GM12878 (cell line): ENCODE measurements at regions not wholly inside any gene's neighbourhood (a gene's known extent, or its start where the extent isn't known, plus 50 kb on each side); places are given as distances from the start of the nearest gene placed in this dataset.

Experiments used
- ATAC-seq: fragments of 200-7000 bp; cut with Tn5 transposase; 3 replicates; pipeline ENCODE4 v1.9.1; 2020; ENCODE audit warnings: mild to moderate bottlenecking, moderate library complexity
- BruUV-seq: library from RNA; stranded (reverse); fragments of 400-500 nt; replicated peaks from 2 replicates; lab custom pipeline; 2021; lab: Mats Ljungman, UMichigan
- CTCF ChIA-PET: fragments of 300-600 bp; sonication (Branson Sonifier 250); formaldehyde crosslinking; extraction: SDS; loops from one replicate; lab custom pipeline; 2021; ENCODE audit warnings: inconsistent platforms; lab: Yijun Ruan, JAX
- POLR2A ChIA-PET: fragments of 350-600 bp; formaldehyde crosslinking; extraction: SDS; loops from one replicate; lab custom pipeline; 2021; ENCODE audit warnings: inconsistent platforms; lab: Charles Lee
- RAD21 ChIA-PET: fragments of 300-600 bp; sonication (Branson Sonifier 250); formaldehyde crosslinking; loops from one replicate; lab custom pipeline; 2023; ENCODE audit warnings: antibody characterized with exemption; ENCODE audit not compliant: unreplicated experiment; lab: Charles Lee
- SMC1A ChIA-PET: fragments of 300-600 bp; sonication (Branson Sonifier 250); formaldehyde crosslinking; loops from one replicate; lab custom pipeline; 2023; ENCODE audit not compliant: unreplicated experiment, uncharacterized antibody; lab: Charles Lee
- DNase-seq: peaks from one replicate; pipeline ENCODE4 v3.0.0-alpha.2; 2011; ENCODE audit warnings: low read depth, low spot score
- FAIRE-seq: peaks from 3 replicates; lab custom pipeline; 2011; peaks lifted over from hg19 to GRCh38; lab: Jason Lieb, UNC
- H2AFZ ChIP-seq: 2 replicates; pipeline ENCODE4 v1.6.0; 2011; ENCODE audit warnings: low read depth, low read length, control low read depth; ENCODE audit not compliant: control insufficient read depth
- H3K27ac ChIP-seq: 2 replicates; pipeline ENCODE4 v1.5.1; 2011; ENCODE audit warnings: control low read depth; ENCODE audit not compliant: control insufficient read depth, insufficient read depth
- H3K27me3 ChIP-seq, 2 experiments: replicated peaks in 1 of 2; 2 replicates each; pipeline versions ENCODE4 v1.6.0 to v1.6.1; 2011; ENCODE audit warnings: low read length in 1 of 2; ENCODE audit not compliant: control insufficient read depth in 2 of 2, insufficient read depth in 2 of 2
- H3K36me3 ChIP-seq, 2 experiments: 2 replicates each; pipeline ENCODE4 v1.5.1; 2011; ENCODE audit warnings: low read length in 1 of 2; ENCODE audit not compliant: control insufficient read depth in 2 of 2, insufficient read depth in 2 of 2
- H3K4me1 ChIP-seq: 2 replicates; pipeline ENCODE4 v1.6.1; 2011; ENCODE audit warnings: mild to moderate bottlenecking, low read length, moderate library complexity, mixed read lengths; ENCODE audit not compliant: control insufficient read depth, insufficient read depth
- H3K4me2 ChIP-seq: 2 replicates; pipeline ENCODE4 v1.6.0; 2011; ENCODE audit warnings: control low read depth; ENCODE audit not compliant: control insufficient read depth, insufficient read depth
- H3K4me3 ChIP-seq: fragments of 200-600 bp; sonication (generic); 2 replicates; pipeline ENCODE4 v1.5.1; 2016
- H3K79me2 ChIP-seq: 2 replicates; pipeline ENCODE4 v1.6.0; 2011; ENCODE audit warnings: low read length; ENCODE audit not compliant: control insufficient read depth, insufficient read depth
- H3K9ac ChIP-seq: 2 replicates; pipeline ENCODE4 v1.8.0; 2011; ENCODE audit warnings: low read length, control low read depth, mixed read lengths; ENCODE audit not compliant: control insufficient read depth, insufficient read depth
- H3K9me3 ChIP-seq: replicated peaks from 3 replicates; pipeline ENCODE4 v1.5.1; 2011; ENCODE audit warnings: mild to moderate bottlenecking, low read length; ENCODE audit not compliant: control insufficient read depth, insufficient read depth
- H4K20me1 ChIP-seq: 2 replicates; pipeline ENCODE4 v1.6.0; 2011; ENCODE audit not compliant: control insufficient read depth, insufficient read depth
- ATF7 ChIP-seq: fragments of 450-650 bp; IDR thresholded peaks from 2 replicates; pipeline ENCODE4 v1.6.1; 2016; ENCODE audit warnings: low read depth, mild to moderate bottlenecking
- ETV6 ChIP-seq, 2 experiments: fragments of 450-650 bp in 1 of 2; IDR thresholded peaks in 1 of 2; conservative IDR thresholded peaks in 1 of 2; 2 replicates each; pipeline ENCODE4 v1.6.1; 2014; ENCODE audit warnings: antibody characterized with exemption in 1 of 2, borderline replicate concordance in 1 of 2, low read depth in 1 of 2, mild to moderate bottlenecking in 1 of 2, moderate library complexity in 1 of 2
- JUNB ChIP-seq: IDR thresholded peaks from 2 replicates; pipeline ENCODE4 v1.6.1; 2016; ENCODE audit warnings: antibody characterized with exemption, mild to moderate bottlenecking
- NR2C2 ChIP-seq: IDR thresholded peaks from 2 replicates; pipeline ENCODE4 v1.6.1; 2011; ENCODE audit warnings: borderline replicate concordance, low read depth; ENCODE audit not compliant: control insufficient read depth, insufficient read length
- PAX8 ChIP-seq: fragments of 450-650 bp; IDR thresholded peaks from 2 replicates; pipeline ENCODE4 v1.6.1; 2017; ENCODE audit warnings: mild to moderate bottlenecking, moderate library complexity
- RAD21 ChIP-seq: IDR thresholded peaks from 2 replicates; pipeline ENCODE4 v1.6.1; 2011; ENCODE audit warnings: mild to moderate bottlenecking, low read depth, low read length, moderate library complexity; ENCODE audit not compliant: insufficient read depth
- SMC3 ChIP-seq: IDR thresholded peaks from 2 replicates; pipeline ENCODE4 v1.6.1; 2011; ENCODE audit warnings: low read length, improper control_type of control experiment, borderline replicate concordance
- TBL1XR1 ChIP-seq: IDR thresholded peaks from 2 replicates; pipeline ENCODE4 v1.6.1; 2012; ENCODE audit warnings: low read depth, low read length, improper control_type of control experiment
- whole genome bisulfite sequencing: methylation state at CpG from one replicate; pipeline ENCODE4 v1.1.6; 2016; ENCODE audit warnings: low lambda C conversion rate; ENCODE audit not compliant: insufficient replicate concordance, insufficient coverage; ENCODE audit errors: missing lambda C conversion rate; 5-methylcytosine and 5-hydroxymethylcytosine counted together
- in situ Hi-C: fragments of 300-500 bp; cut with MboI; formaldehyde crosslinking; loops from 9 replicates; pipeline ENCODE4 v1.14.3; 2018; ENCODE audit warnings: mixed read lengths
- intact Hi-C: fragments of 100-400 bp; cut with micrococcal nuclease; formaldehyde crosslinking; loops from one replicate; pipeline ENCODE4 v1.14.2; 2022; ENCODE audit not compliant: unreplicated experiment
- TF ChIP-seq, protein P1 (sequence below), 3 experiments: IDR thresholded peaks in 2 of 3; conservative IDR thresholded peaks in 1 of 3; 2 replicates each; pipeline ENCODE4 v1.5.1; 2011; ENCODE audit warnings: low read depth in 3 of 3, low read length in 3 of 3, mild to moderate bottlenecking in 3 of 3, control low read depth in 2 of 3, moderate library complexity in 2 of 3, inconsistent platforms in 1 of 3, mixed read lengths in 1 of 3; ENCODE audit not compliant: control insufficient read depth in 2 of 3, insufficient read depth in 1 of 3; ENCODE audit errors: extremely low read depth in 1 of 3
- TF ChIP-seq, protein P2 (sequence below): fragments of 450-650 bp; IDR thresholded peaks from 2 replicates; pipeline ENCODE4 v1.6.1; 2017; ENCODE audit warnings: mild to moderate bottlenecking, moderate library complexity
- TF ChIP-seq, protein P3 (sequence below): IDR thresholded peaks from 2 replicates; pipeline ENCODE4 v1.6.1; 2011; ENCODE audit warnings: borderline replicate concordance, low read depth, mild to moderate bottlenecking, moderate library complexity, low read length; ENCODE audit not compliant: insufficient read depth, poor library complexity, severe bottlenecking
- TF ChIP-seq, protein P4 (sequence below): IDR thresholded peaks from 2 replicates; pipeline ENCODE4 v1.6.1; 2011; ENCODE audit warnings: low read depth, mild to moderate bottlenecking, low read length, moderate library complexity, borderline replicate concordance; ENCODE audit errors: extremely low read depth

DNA sequence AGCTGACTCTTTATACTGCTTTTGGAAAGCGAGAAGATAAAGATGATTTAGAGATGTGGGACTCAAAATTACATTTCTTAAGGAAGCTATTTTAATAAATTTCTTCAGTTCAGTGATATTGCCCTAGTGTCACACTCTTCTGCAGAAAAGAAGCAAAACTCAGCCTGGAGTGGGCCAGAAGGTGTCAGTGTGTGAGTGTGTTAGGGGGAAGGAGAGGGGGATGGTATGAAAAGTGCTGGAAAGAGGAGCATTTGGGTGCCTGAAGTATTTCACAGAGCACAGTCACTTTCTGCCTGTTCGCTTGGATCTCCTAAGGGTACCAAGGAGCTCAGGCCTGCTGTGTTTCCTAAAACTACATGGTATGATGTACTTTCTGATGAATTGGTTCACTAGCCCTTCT lies 84.5 kb upstream of the FRY start:
- H3K27me3 ChIP-seq, result no peaks in the 10 kb centered on the region
- ChIA-PET SMC1A (interaction anchor here (0.6 to 2.0 kb wide), 9 partner anchors 12 to 635 kb away, joined by 3 to 9 read pairs (median 5); no protein-coding TSS in a partner anchor), RAD21 (interaction anchor here (0.9 to 4.8 kb wide), 2 partner anchors 8 to 37 kb away, joined by 4 to 26 read pairs; no protein-coding TSS in a partner anchor), POLR2A (no interaction called here), CTCF (interaction anchor here (0.6 to 3.0 kb wide), 12 partner anchors 20 to 710 kb away, joined by 3 to 18 read pairs (median 4); partner anchors contain the start of genes BRCA2 and ZAR1L)
- ATAC-seq, result no peak
- no peaks in the 10 kb centered on the region for H4K20me1 ChIP-seq
- H3K4me1 ChIP-seq, result peaks cover 22% of the 10 kb centered on the region
- DNase-seq, result no peak
- intact Hi-C loops, result no loop called here
- no peaks in the 10 kb centered on the region for H3K36me3 ChIP-seq
- H3K9me3 ChIP-seq, result no peaks in the 10 kb centered on the region
- WGBS, result 71% methylated on average over 2 of the region's 2 CpGs
- no peaks in the 10 kb centered on the region for H3K79me2 ChIP-seq
- no peak overlapping the region for H3K27ac ChIP-seq
- BruUV-seq, result no TSS peak
- no peak overlapping the region for H3K4me2 ChIP-seq
- FAIRE-seq, result no peak
- no peak overlapping the region for H3K4me3 ChIP-seq
- in situ Hi-C loops, result no loop called here
- no peak overlapping the region for H2AFZ ChIP-seq
- H3K9ac ChIP-seq, result no peak overlapping the region
- TF ChIP-seq, protein P1, sequence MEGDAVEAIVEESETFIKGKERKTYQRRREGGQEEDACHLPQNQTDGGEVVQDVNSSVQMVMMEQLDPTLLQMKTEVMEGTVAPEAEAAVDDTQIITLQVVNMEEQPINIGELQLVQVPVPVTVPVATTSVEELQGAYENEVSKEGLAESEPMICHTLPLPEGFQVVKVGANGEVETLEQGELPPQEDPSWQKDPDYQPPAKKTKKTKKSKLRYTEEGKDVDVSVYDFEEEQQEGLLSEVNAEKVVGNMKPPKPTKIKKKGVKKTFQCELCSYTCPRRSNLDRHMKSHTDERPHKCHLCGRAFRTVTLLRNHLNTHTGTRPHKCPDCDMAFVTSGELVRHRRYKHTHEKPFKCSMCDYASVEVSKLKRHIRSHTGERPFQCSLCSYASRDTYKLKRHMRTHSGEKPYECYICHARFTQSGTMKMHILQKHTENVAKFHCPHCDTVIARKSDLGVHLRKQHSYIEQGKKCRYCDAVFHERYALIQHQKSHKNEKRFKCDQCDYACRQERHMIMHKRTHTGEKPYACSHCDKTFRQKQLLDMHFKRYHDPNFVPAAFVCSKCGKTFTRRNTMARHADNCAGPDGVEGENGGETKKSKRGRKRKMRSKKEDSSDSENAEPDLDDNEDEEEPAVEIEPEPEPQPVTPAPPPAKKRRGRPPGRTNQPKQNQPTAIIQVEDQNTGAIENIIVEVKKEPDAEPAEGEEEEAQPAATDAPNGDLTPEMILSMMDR (IDR thresholded peaks at IDR 0.05 in 2 of 3, conservative IDR thresholded peaks at IDR 0.05 in 1 of 3; ENCODE audit: control insufficient read depth in 2 of 3, extremely low read depth in 1 of 3, insufficient read depth in 1 of 3, low read depth in 3 of 3, low read length in 3 of 3), result peak in 2 of 3 experiments; percentile 10 to 41; a peak in 4 of 6 replicates
- TF ChIP-seq SMC3, result peak; percentile 25; the same call in 1 of the 2 replicates
- TF ChIP-seq, protein P2, sequence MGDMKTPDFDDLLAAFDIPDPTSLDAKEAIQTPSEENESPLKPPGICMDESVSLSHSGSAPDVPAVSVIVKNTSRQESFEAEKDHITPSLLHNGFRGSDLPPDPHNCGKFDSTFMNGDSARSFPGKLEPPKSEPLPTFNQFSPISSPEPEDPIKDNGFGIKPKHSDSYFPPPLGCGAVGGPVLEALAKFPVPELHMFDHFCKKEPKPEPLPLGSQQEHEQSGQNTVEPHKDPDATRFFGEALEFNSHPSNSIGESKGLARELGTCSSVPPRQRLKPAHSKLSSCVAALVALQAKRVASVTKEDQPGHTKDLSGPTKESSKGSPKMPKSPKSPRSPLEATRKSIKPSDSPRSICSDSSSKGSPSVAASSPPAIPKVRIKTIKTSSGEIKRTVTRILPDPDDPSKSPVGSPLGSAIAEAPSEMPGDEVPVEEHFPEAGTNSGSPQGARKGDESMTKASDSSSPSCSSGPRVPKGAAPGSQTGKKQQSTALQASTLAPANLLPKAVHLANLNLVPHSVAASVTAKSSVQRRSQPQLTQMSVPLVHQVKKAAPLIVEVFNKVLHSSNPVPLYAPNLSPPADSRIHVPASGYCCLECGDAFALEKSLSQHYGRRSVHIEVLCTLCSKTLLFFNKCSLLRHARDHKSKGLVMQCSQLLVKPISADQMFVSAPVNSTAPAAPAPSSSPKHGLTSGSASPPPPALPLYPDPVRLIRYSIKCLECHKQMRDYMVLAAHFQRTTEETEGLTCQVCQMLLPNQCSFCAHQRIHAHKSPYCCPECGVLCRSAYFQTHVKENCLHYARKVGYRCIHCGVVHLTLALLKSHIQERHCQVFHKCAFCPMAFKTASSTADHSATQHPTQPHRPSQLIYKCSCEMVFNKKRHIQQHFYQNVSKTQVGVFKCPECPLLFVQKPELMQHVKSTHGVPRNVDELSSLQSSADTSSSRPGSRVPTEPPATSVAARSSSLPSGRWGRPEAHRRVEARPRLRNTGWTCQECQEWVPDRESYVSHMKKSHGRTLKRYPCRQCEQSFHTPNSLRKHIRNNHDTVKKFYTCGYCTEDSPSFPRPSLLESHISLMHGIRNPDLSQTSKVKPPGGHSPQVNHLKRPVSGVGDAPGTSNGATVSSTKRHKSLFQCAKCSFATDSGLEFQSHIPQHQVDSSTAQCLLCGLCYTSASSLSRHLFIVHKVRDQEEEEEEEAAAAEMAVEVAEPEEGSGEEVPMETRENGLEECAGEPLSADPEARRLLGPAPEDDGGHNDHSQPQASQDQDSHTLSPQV, result no peak
- no peak for TF ChIP-seq JUNB
- TF ChIP-seq RAD21, result peak; percentile 59
- TF ChIP-seq, protein P3, sequence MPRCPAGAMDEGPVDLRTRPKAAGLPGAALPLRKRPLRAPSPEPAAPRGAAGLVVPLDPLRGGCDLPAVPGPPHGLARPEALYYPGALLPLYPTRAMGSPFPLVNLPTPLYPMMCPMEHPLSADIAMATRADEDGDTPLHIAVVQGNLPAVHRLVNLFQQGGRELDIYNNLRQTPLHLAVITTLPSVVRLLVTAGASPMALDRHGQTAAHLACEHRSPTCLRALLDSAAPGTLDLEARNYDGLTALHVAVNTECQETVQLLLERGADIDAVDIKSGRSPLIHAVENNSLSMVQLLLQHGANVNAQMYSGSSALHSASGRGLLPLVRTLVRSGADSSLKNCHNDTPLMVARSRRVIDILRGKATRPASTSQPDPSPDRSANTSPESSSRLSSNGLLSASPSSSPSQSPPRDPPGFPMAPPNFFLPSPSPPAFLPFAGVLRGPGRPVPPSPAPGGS, result no peak
- TF ChIP-seq NR2C2, result no peak
- TF ChIP-seq ETV6 (conservative IDR thresholded peaks at IDR 0.05 in 1 of 2, IDR thresholded peaks at IDR 0.05 in 1 of 2; ENCODE audit: borderline replicate concordance in 1 of 2, low read depth in 1 of 2), result no peak
- TF ChIP-seq TBL1XR1, result no peak
- no peak for TF ChIP-seq PAX8
- TF ChIP-seq, protein P4, sequence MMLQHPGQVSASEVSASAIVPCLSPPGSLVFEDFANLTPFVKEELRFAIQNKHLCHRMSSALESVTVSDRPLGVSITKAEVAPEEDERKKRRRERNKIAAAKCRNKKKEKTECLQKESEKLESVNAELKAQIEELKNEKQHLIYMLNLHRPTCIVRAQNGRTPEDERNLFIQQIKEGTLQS, result no peak
- no peak for TF ChIP-seq ATF7
